Panc1 (cell line): ENCODE measurements at regions not wholly inside any gene's neighbourhood (a gene's known extent, or its start where the extent isn't known, plus 50 kb on each side); places are given as distances from the start of the nearest gene placed in this dataset.

Experiments used
- ATAC-seq: fragments of 200-7000 bp; cut with Tn5 transposase; 2 replicates; pipeline ENCODE4 v1.9.1; 2020; ENCODE audit warnings: mild to moderate bottlenecking, moderate library complexity
- BruUV-seq: library from RNA; stranded (reverse); fragments of 400-500 nt; replicated peaks from 2 replicates; lab custom pipeline; 2021; lab: Mats Ljungman, UMichigan
- CTCF ChIA-PET: fragments of 300-600 bp; sonication (Branson Sonifier 250); formaldehyde crosslinking; loops from one replicate; lab custom pipeline; 2022; ENCODE audit warnings: antibody characterized with exemption; lab: Charles Lee
- POLR2A ChIA-PET: fragments of 300-600 bp; sonication (Branson Sonifier 250); formaldehyde crosslinking; loops from one replicate; lab custom pipeline; 2022; ENCODE audit warnings: antibody characterized with exemption; lab: Charles Lee
- DNase-seq: peaks from one replicate; pipeline ENCODE4 v3.0.0-alpha.2; 2010; ENCODE audit warnings: low read depth, low spot score
- H3K27ac ChIP-seq: 2 replicates; pipeline ENCODE4 v1.5.1; 2011; ENCODE audit warnings: mild to moderate bottlenecking, low read length, inconsistent platforms
- H3K27me3 ChIP-seq: fragments of 200-500 bp; sonication (Bioruptor generic); 2 replicates; pipeline ENCODE4 v1.6.0; 2014; ENCODE audit warnings: low read length, inconsistent platforms; ENCODE audit not compliant: control insufficient read depth, insufficient read depth
- H3K36me3 ChIP-seq: fragments of 200-500 bp; sonication (Bioruptor generic); 2 replicates; pipeline ENCODE4 v1.5.1; 2014; ENCODE audit warnings: inconsistent platforms, mild to moderate bottlenecking, low read length, moderate library complexity; ENCODE audit not compliant: control insufficient read depth, insufficient read depth
- H3K4me1 ChIP-seq: 2 replicates; pipeline ENCODE4 v1.5.1; 2011; ENCODE audit warnings: inconsistent platforms, mild to moderate bottlenecking, low read length, moderate library complexity; ENCODE audit not compliant: control insufficient read depth, insufficient read depth
- H3K4me3 ChIP-seq, 2 experiments: 2 replicates each; pipeline ENCODE4 v1.5.1; 2011 to 2012; ENCODE audit warnings: low read depth in 2 of 2, low read length in 2 of 2, mild to moderate bottlenecking in 2 of 2, inconsistent platforms in 1 of 2, moderate library complexity in 1 of 2
- H3K9me3 ChIP-seq: fragments of 200-500 bp; sonication (Bioruptor generic); 2 replicates; pipeline ENCODE4 v1.5.1; 2014; ENCODE audit warnings: low read depth, mild to moderate bottlenecking, inconsistent platforms, low read length, moderate library complexity; ENCODE audit not compliant: control insufficient read depth, insufficient read depth
- CTCF ChIP-seq: fragments of 450-650 bp; IDR thresholded peaks from 2 replicates; pipeline ENCODE4 v1.5.1; 2017; ENCODE audit warnings: mild to moderate bottlenecking
- POLR2AphosphoS5 ChIP-seq: IDR thresholded peaks from 2 replicates; pipeline ENCODE4 v1.6.1; 2012; ENCODE audit warnings: mild to moderate bottlenecking, low read depth, low read length, moderate library complexity
- REST ChIP-seq, 2 experiments: IDR thresholded peaks; 2 replicates each; pipeline ENCODE4 v1.6.1; 2011 to 2012; ENCODE audit warnings: low read depth in 2 of 2, control low read depth in 1 of 2, low read length in 1 of 2, mild to moderate bottlenecking in 1 of 2, moderate library complexity in 1 of 2; ENCODE audit not compliant: insufficient read depth in 1 of 2
- SIN3A ChIP-seq: IDR thresholded peaks from 2 replicates; pipeline ENCODE4 v1.6.1; 2012; ENCODE audit warnings: low read depth, mild to moderate bottlenecking, low read length, moderate library complexity, borderline replicate concordance; ENCODE audit not compliant: insufficient read depth
- TCF7L2 ChIP-seq: IDR thresholded peaks from 2 replicates; pipeline ENCODE4 v1.6.1; 2011; ENCODE audit warnings: mild to moderate bottlenecking, low read depth, low read length, inconsistent platforms
- in situ Hi-C: cut with HindIII; loops from 2 replicates; pipeline ENCODE4 v1.10.0; 2016; ENCODE audit warnings: low sequenced_read_pairs, low pct_unique_long_range_greater_than_20kb
- intact Hi-C: fragments of 100-400 bp; cut with micrococcal nuclease; formaldehyde crosslinking; loops from one replicate; pipeline ENCODE4 v1.10.0; 2022; ENCODE audit not compliant: unreplicated experiment

GRCh38 chr5:116905885-116906284 is 331.3 kb upstream of the SEMA6A start:
- Histone ChIP-seq H3K27me3 (no peaks in the 10 kb centered on the region), H3K4me3 (no peak overlapping the region), H3K36me3 (no peaks in the 10 kb centered on the region), H3K27ac (no peak overlapping the region), H3K9me3 (no peaks in the 10 kb centered on the region), H3K4me1 (no peaks in the 10 kb centered on the region)
- POLR2A ChIA-PET, result interaction anchor here (0.6 kb wide), 1 partner anchor 463 kb away, joined by 4 read pairs; no protein-coding TSS in a partner anchor
- TF ChIP-seq CTCF (no peak), POLR2AphosphoS5 (no peak), REST (IDR thresholded peaks at IDR 0.05; ENCODE audit: insufficient read depth in 1 of 2, low read depth in 2 of 2, low read length in 1 of 2) (no peak), SIN3A (no peak), TCF7L2 (no peak)
- intact Hi-C loops, result no loop called here
- BruUV-seq, result no TSS peak
- no peak for ATAC-seq
- no peak for DNase-seq
- CTCF ChIA-PET, result no interaction called here
- in situ Hi-C loops, result no loop called here

DNA sequence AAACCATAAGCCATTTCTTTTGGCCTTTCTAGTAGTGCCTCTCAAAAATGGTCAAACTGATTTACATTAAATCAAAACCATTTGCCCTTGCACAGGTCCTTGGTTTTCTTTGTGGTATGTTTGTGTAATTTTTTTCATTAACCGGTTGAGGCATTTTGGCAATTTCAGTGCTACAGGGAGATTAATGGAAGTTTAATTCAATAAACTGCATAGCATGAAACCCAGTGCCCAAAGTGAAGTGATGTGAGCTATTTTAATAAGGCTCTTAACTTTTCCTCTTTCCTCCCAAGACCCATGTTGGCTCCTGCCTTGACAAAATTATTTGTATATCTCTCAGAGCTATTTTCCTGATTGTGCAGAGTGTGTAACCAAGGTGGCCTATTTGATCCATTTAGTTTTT is 326.2 kb upstream of the SEMA6A start:
- no peak for DNase-seq
- Histone ChIP-seq H3K4me1 (no peaks in the 10 kb centered on the region), H3K36me3 (no peaks in the 10 kb centered on the region), H3K9me3 (no peaks in the 10 kb centered on the region), H3K27me3 (no peaks in the 10 kb centered on the region), H3K27ac (no peak overlapping the region), H3K4me3 (no peak overlapping the region)
- no TSS peak for BruUV-seq
- ChIA-PET POLR2A (no interaction called here), CTCF (no interaction called here)
- in situ Hi-C loops (no loop called here), intact Hi-C loops (no loop called here)
- TF ChIP-seq CTCF (no peak), POLR2AphosphoS5 (no peak), TCF7L2 (no peak)
- no peak for ATAC-seq
